Peyer's patch (tissue), 4 donors: ENCODE measurements at regions not wholly inside any gene's neighbourhood (a gene's known extent, or its start where the extent isn't known, plus 50 kb on each side); places are given as distances from the start of the nearest gene placed in this dataset.

Experiments
- POLR2A ChIP-seq, 2 donors: fragments of 450-650 bp; IDR thresholded peaks; one replicate each; pipeline ENCODE4 v1.5.1; 2017; ENCODE audit warnings: antibody characterized with exemption in 2 of 2, mild to moderate bottlenecking in 2 of 2, moderate library complexity in 2 of 2
- TF ChIP-seq, protein P1 (sequence below), 6 experiments: fragments of 450-650 bp in 4 of 6; fragments of 200-600 bp in 2 of 6; sonication (generic) in 1 of 6; IDR thresholded peaks; one replicate each; pipeline ENCODE4 v1.5.1; 2017 to 2019; ENCODE audit warnings: antibody characterized with exemption in 6 of 6, mild to moderate bottlenecking in 3 of 6, moderate library complexity in 1 of 6

DNA sequence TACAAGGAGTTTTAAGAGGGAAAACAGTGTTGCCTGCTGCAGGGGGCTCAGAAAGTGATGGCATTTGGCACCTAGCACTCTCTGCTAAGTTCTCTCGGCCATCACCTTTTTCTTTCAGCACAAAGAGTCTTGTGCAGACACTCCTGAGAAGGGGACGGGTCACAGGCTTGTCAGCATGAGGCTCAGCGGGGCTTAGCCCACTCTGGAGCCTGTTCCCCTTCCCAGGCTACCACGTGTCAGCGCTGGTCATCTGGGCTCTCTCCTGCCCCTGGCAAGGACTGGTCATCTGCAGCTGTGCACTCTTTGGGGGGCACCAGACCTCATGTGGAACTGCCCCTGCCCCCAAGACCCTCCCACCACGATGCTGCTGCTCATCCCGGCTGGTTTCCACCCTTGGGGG is 152.1 kb upstream of the MKI67 start:
- TF ChIP-seq, protein P1, sequence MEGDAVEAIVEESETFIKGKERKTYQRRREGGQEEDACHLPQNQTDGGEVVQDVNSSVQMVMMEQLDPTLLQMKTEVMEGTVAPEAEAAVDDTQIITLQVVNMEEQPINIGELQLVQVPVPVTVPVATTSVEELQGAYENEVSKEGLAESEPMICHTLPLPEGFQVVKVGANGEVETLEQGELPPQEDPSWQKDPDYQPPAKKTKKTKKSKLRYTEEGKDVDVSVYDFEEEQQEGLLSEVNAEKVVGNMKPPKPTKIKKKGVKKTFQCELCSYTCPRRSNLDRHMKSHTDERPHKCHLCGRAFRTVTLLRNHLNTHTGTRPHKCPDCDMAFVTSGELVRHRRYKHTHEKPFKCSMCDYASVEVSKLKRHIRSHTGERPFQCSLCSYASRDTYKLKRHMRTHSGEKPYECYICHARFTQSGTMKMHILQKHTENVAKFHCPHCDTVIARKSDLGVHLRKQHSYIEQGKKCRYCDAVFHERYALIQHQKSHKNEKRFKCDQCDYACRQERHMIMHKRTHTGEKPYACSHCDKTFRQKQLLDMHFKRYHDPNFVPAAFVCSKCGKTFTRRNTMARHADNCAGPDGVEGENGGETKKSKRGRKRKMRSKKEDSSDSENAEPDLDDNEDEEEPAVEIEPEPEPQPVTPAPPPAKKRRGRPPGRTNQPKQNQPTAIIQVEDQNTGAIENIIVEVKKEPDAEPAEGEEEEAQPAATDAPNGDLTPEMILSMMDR (IDR thresholded peaks at IDR 0.05) = no peak
- no peak for TF ChIP-seq POLR2A (IDR thresholded peaks at IDR 0.05)
